SK-N-SH (cell line): ENCODE measurements at regions not wholly inside any gene's neighbourhood (a gene's known extent, or its start where the extent isn't known, plus 50 kb on each side); places are given as distances from the start of the nearest gene placed in this dataset.

ENCODE experiments used
- CTCF ChIA-PET: fragments of 300-600, 350-600 bp; formaldehyde crosslinking; extraction: SDS; loops from one replicate; lab custom pipeline; 2021; lab: Yijun Ruan, JAX
- POLR2A ChIA-PET: fragments of 350-600 bp; sonication (Branson Sonifier 250); formaldehyde crosslinking; extraction: SDS; loops from one replicate; lab custom pipeline; 2020; ENCODE audit warnings: antibody characterized with exemption, inconsistent platforms; lab: Yijun Ruan, JAX
- DNase-seq: peaks from one replicate; pipeline ENCODE4 v3.0.0; 2012
- H2AFZ ChIP-seq: fragments of 200-600 bp; sonication (generic); 2 replicates; pipeline ENCODE4 v1.8.1; 2016; ENCODE audit warnings: antibody characterized with exemption, mild to moderate bottlenecking, low read depth
- H3F3A ChIP-seq: fragments of 200-600 bp; sonication (generic); replicated peaks from 2 replicates; pipeline ENCODE3; 2016; ENCODE audit warnings: antibody characterized with exemption, mild to moderate bottlenecking; ENCODE audit not compliant: insufficient read depth
- H3K27ac ChIP-seq, 2 experiments: fragments of 200-500 bp in 1 of 2; fragments of 200-600 bp in 1 of 2; sonication (Bioruptor generic) in 1 of 2; sonication (generic), shearing (Covaris generic) in 1 of 2; 2 replicates each; pipeline versions ENCODE4 v1.5.1 to v1.6.1; 2014 to 2016; ENCODE audit warnings: low read depth in 2 of 2, inconsistent platforms in 1 of 2, low read length in 1 of 2, mild to moderate bottlenecking in 1 of 2, mixed read lengths in 1 of 2
- H3K27me3 ChIP-seq: fragments of 200-600 bp; sonication (generic), shearing (Covaris generic); 2 replicates; pipeline ENCODE4 v1.6.1; 2016; ENCODE audit warnings: mixed run types; ENCODE audit not compliant: insufficient read depth
- H3K36me3 ChIP-seq, 2 experiments: fragments of 200-500 bp in 1 of 2; fragments of 200-600 bp in 1 of 2; sonication (Bioruptor generic) in 1 of 2; sonication (generic) in 1 of 2; replicated peaks in 1 of 2; 2 replicates each; pipeline versions ENCODE3 to v1.5.1; 2014 to 2016; ENCODE audit warnings: low read length in 1 of 2, mild to moderate bottlenecking in 1 of 2; ENCODE audit not compliant: insufficient read depth in 2 of 2, control insufficient read depth in 1 of 2
- H3K4me1 ChIP-seq, 2 experiments: fragments of 200-500 bp in 1 of 2; fragments of 200-600 bp in 1 of 2; sonication (Bioruptor generic) in 1 of 2; sonication (generic), shearing (Covaris generic) in 1 of 2; 2 replicates each; pipeline versions ENCODE4 v1.5.1 to v1.6.1; 2014 to 2016; ENCODE audit warnings: low read depth in 1 of 2, low read length in 1 of 2, mixed run types in 1 of 2; ENCODE audit not compliant: insufficient read depth in 2 of 2, control insufficient read depth in 1 of 2
- H3K4me2 ChIP-seq: fragments of 200-600 bp; sonication (generic), shearing (Covaris generic); 2 replicates; pipeline ENCODE4 v1.6.1; 2017; ENCODE audit warnings: mixed run types
- H3K4me3 ChIP-seq, 2 experiments: fragments of 200-500 bp in 1 of 2; fragments of 200-600 bp in 1 of 2; sonication (Bioruptor generic) in 1 of 2; sonication (generic), shearing (Covaris generic) in 1 of 2; 2 replicates each; pipeline versions ENCODE4 v1.5.1 to v1.8.1; 2014 to 2016; ENCODE audit warnings: low read depth in 2 of 2, inconsistent platforms in 1 of 2, low read length in 1 of 2, mild to moderate bottlenecking in 1 of 2, mixed read lengths in 1 of 2, moderate library complexity in 1 of 2
- H3K79me2 ChIP-seq: fragments of 200-600 bp; sonication (generic); 2 replicates; pipeline ENCODE4 v1.8.1; 2017; ENCODE audit warnings: mild to moderate bottlenecking; ENCODE audit not compliant: insufficient read depth
- H3K9ac ChIP-seq: fragments of 200-600 bp; sonication (generic); 2 replicates; pipeline ENCODE4 v1.6.1; 2017; ENCODE audit warnings: mixed run types
- H3K9me2 ChIP-seq: fragments of 200-600 bp; sonication (generic); 2 replicates; pipeline ENCODE4 v1.6.1; 2017; ENCODE audit warnings: mixed run types
- H3K9me3 ChIP-seq: fragments of 200-600 bp; sonication (generic); 2 replicates; pipeline ENCODE4 v1.6.1; 2017; ENCODE audit warnings: mixed run types, mild to moderate bottlenecking, moderate library complexity
- H4K20me1 ChIP-seq: fragments of 200-600 bp; sonication (generic); 2 replicates; pipeline ENCODE4 v1.6.1; 2017; ENCODE audit warnings: mild to moderate bottlenecking, mixed run types; ENCODE audit not compliant: insufficient read depth
- ELF1 ChIP-seq: IDR thresholded peaks from 2 replicates; pipeline ENCODE4 v1.4.0; 2012
- EZH2phosphoT487 ChIP-seq: fragments of 200-600 bp; sonication (generic); IDR thresholded peaks from 2 replicates; pipeline ENCODE4 v1.6.1; 2017; ENCODE audit warnings: low read depth, mixed run types, mild to moderate bottlenecking, antibody characterized with exemption, moderate library complexity, borderline replicate concordance
- FOSL2 ChIP-seq: IDR thresholded peaks from 2 replicates; pipeline ENCODE4 v1.4.0; 2012; ENCODE audit warnings: low read depth, mild to moderate bottlenecking, moderate library complexity, borderline replicate concordance
- FOXM1 ChIP-seq: IDR thresholded peaks from 2 replicates; pipeline ENCODE4 v1.4.0; 2012; ENCODE audit warnings: low read depth, mild to moderate bottlenecking
- GABPA ChIP-seq: IDR thresholded peaks from 2 replicates; pipeline ENCODE4 v1.4.0; 2012; ENCODE audit warnings: low read depth, mild to moderate bottlenecking
- GATA2 ChIP-seq: sonication (generic); formaldehyde crosslinking; IDR thresholded peaks from 2 replicates; pipeline ENCODE4 v1.5.0; 2020; ENCODE audit warnings: mild to moderate bottlenecking, missing genetic modification reagents
- JUND ChIP-seq: IDR thresholded peaks from 2 replicates; pipeline ENCODE4 v1.4.0; 2012
- POLR2AphosphoS5 ChIP-seq: IDR thresholded peaks from 2 replicates; pipeline ENCODE4 v1.6.1; 2012; ENCODE audit warnings: low read depth, low read length
- RAD21 ChIP-seq: IDR thresholded peaks from 2 replicates; pipeline ENCODE4 v1.6.1; 2012; ENCODE audit warnings: mild to moderate bottlenecking, low read length
- RXRA ChIP-seq: IDR thresholded peaks from 2 replicates; pipeline ENCODE4 v1.4.0; 2012; ENCODE audit warnings: low read depth, mild to moderate bottlenecking, borderline replicate concordance
- TCF12 ChIP-seq: IDR thresholded peaks from 2 replicates; pipeline ENCODE4 v1.4.0; 2012
- YY1 ChIP-seq: IDR thresholded peaks from 2 replicates; pipeline ENCODE4 v1.4.0; 2012; ENCODE audit warnings: low read depth, mild to moderate bottlenecking
- WGBS: methylation state at CpG from one replicate; pipeline ENCODE4 v1.1.6; 2017; ENCODE audit warnings: low lambda C conversion rate; 5-methylcytosine and 5-hydroxymethylcytosine counted together
- TF ChIP-seq, protein P1 (sequence below): IDR thresholded peaks from 2 replicates; pipeline ENCODE4; 2012
- TF ChIP-seq, protein P2 (sequence below): fragments of 200-600 bp; sonication (generic); IDR thresholded peaks from 2 replicates; pipeline ENCODE4 v1.6.1; 2017; ENCODE audit warnings: antibody characterized with exemption, mild to moderate bottlenecking, moderate library complexity
- TF ChIP-seq, protein P3 (sequence below): fragments of 150-350 bp; IDR thresholded peaks from 2 replicates; pipeline ENCODE4 v1.6.1; 2016; ENCODE audit warnings: mild to moderate bottlenecking, low read depth, low read length
- TF ChIP-seq, protein P4 (sequence below): IDR thresholded peaks from 2 replicates; pipeline ENCODE4 v1.4.0; 2012; ENCODE audit warnings: low read depth, borderline replicate concordance
- TF ChIP-seq, protein P5 (sequence below): IDR thresholded peaks from 2 replicates; pipeline ENCODE4 v1.6.1; 2012; ENCODE audit warnings: mild to moderate bottlenecking, low read depth, low read length, moderate library complexity
- TF ChIP-seq, protein P6 (sequence below): fragments of 150-350 bp; IDR thresholded peaks from 2 replicates; pipeline ENCODE4 v1.6.1; 2017; ENCODE audit warnings: antibody characterized with exemption, low read length, low read depth, borderline replicate concordance

DNA sequence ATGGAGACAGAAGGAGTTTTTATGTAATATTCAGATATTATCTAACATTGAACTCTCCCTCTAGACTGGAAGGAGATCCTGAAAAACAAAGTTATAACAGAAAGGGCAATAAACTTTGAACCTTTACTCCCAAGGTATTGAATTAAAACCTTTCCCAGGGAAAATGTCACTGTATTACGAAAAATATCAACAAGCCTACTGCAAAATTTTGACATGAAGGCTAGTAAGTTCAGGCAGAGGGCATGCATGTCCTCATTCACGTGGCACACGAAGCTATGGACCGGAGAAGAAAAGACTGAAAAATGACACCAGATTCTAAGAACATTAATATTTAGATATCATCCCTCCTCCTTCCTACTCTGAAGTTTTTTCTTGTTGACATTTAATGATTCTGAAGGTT lies 638.8 kb downstream of the LRRC70 start:
- no peak for TF ChIP-seq JUND
- TF ChIP-seq, protein P1, sequence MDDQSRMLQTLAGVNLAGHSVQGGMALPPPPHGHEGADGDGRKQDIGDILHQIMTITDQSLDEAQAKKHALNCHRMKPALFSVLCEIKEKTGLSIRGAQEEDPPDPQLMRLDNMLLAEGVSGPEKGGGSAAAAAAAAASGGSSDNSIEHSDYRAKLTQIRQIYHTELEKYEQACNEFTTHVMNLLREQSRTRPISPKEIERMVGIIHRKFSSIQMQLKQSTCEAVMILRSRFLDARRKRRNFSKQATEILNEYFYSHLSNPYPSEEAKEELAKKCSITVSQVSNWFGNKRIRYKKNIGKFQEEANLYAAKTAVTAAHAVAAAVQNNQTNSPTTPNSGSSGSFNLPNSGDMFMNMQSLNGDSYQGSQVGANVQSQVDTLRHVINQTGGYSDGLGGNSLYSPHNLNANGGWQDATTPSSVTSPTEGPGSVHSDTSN = no peak
- TF ChIP-seq GATA2 (CRISPR knock-in tag) = no peak
- TF ChIP-seq, protein P2, sequence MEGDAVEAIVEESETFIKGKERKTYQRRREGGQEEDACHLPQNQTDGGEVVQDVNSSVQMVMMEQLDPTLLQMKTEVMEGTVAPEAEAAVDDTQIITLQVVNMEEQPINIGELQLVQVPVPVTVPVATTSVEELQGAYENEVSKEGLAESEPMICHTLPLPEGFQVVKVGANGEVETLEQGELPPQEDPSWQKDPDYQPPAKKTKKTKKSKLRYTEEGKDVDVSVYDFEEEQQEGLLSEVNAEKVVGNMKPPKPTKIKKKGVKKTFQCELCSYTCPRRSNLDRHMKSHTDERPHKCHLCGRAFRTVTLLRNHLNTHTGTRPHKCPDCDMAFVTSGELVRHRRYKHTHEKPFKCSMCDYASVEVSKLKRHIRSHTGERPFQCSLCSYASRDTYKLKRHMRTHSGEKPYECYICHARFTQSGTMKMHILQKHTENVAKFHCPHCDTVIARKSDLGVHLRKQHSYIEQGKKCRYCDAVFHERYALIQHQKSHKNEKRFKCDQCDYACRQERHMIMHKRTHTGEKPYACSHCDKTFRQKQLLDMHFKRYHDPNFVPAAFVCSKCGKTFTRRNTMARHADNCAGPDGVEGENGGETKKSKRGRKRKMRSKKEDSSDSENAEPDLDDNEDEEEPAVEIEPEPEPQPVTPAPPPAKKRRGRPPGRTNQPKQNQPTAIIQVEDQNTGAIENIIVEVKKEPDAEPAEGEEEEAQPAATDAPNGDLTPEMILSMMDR = no peak
- H3K4me3 ChIP-seq = no peak overlapping the region
- 26% methylated on average over 4 of the region's 4 CpGs for WGBS
- no peaks in the 10 kb centered on the region for H3K4me1 ChIP-seq
- no peaks in the 10 kb centered on the region for H3K9me2 ChIP-seq
- CTCF ChIA-PET = interaction anchor here (1.2 kb wide), 1 partner anchor 10 kb away, joined by 3 read pairs; no protein-coding TSS in a partner anchor
- H4K20me1 ChIP-seq = no peaks in the 10 kb centered on the region
- no peak overlapping the region for H3K9ac ChIP-seq
- no peaks in the 10 kb centered on the region for H3F3A ChIP-seq
- POLR2A ChIA-PET = no interaction called here
- no peaks in the 10 kb centered on the region for H3K9me3 ChIP-seq
- H2AFZ ChIP-seq = no peak overlapping the region
- H3K4me2 ChIP-seq = no peak overlapping the region
- no peaks in the 10 kb centered on the region for H3K36me3 ChIP-seq
- no peaks in the 10 kb centered on the region for H3K27me3 ChIP-seq
- no peaks in the 10 kb centered on the region for H3K79me2 ChIP-seq
- no peak overlapping the region for H3K27ac ChIP-seq
- no peak for DNase-seq

DNA sequence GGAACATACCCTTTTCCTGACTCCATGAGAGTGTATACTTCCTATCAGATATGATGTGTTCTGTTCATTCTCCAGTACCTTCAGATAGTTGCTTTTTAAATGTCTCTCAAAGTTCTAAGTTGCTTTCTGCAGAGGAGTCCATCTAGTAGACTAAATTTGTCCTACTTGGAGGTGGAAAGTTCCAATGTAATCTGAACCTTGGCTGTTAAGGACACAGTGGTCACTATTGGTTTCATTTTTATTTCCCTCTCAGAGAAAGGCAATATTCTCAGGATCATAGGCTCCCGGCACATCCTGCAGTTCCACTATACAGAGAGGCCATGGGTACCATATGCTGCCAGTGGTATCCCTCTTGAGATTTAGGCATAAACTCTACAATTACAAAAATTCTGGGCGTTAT lies 634.6 kb downstream of the LRRC70 start:
- H3K27me3 ChIP-seq = no peaks in the 10 kb centered on the region
- no peak overlapping the region for H3K4me3 ChIP-seq
- no peak for DNase-seq
- no peak overlapping the region for H2AFZ ChIP-seq
- H3K27ac ChIP-seq = no peak overlapping the region
- no peak overlapping the region for H3K4me2 ChIP-seq
- no peaks in the 10 kb centered on the region for H4K20me1 ChIP-seq
- no peaks in the 10 kb centered on the region for H3K9me2 ChIP-seq
- ChIA-PET CTCF (no interaction called here), POLR2A (no interaction called here)
- H3K79me2 ChIP-seq = no peaks in the 10 kb centered on the region
- no peaks in the 10 kb centered on the region for H3F3A ChIP-seq
- no peak overlapping the region for H3K9ac ChIP-seq
- no peaks in the 10 kb centered on the region for H3K9me3 ChIP-seq
- no peaks in the 10 kb centered on the region for H3K4me1 ChIP-seq
- 51% methylated on average over 2 of the region's 2 CpGs for WGBS
- H3K36me3 ChIP-seq = no peaks in the 10 kb centered on the region
- TF ChIP-seq, protein P3, sequence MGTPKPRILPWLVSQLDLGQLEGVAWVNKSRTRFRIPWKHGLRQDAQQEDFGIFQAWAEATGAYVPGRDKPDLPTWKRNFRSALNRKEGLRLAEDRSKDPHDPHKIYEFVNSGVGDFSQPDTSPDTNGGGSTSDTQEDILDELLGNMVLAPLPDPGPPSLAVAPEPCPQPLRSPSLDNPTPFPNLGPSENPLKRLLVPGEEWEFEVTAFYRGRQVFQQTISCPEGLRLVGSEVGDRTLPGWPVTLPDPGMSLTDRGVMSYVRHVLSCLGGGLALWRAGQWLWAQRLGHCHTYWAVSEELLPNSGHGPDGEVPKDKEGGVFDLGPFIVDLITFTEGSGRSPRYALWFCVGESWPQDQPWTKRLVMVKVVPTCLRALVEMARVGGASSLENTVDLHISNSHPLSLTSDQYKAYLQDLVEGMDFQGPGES = no peak
- no peak for TF ChIP-seq GATA2 (CRISPR knock-in tag)
- no peak for TF ChIP-seq RXRA
- no peak for TF ChIP-seq EZH2phosphoT487
- TF ChIP-seq ELF1 = no peak
- no peak for TF ChIP-seq POLR2AphosphoS5
- TF ChIP-seq, protein P4, sequence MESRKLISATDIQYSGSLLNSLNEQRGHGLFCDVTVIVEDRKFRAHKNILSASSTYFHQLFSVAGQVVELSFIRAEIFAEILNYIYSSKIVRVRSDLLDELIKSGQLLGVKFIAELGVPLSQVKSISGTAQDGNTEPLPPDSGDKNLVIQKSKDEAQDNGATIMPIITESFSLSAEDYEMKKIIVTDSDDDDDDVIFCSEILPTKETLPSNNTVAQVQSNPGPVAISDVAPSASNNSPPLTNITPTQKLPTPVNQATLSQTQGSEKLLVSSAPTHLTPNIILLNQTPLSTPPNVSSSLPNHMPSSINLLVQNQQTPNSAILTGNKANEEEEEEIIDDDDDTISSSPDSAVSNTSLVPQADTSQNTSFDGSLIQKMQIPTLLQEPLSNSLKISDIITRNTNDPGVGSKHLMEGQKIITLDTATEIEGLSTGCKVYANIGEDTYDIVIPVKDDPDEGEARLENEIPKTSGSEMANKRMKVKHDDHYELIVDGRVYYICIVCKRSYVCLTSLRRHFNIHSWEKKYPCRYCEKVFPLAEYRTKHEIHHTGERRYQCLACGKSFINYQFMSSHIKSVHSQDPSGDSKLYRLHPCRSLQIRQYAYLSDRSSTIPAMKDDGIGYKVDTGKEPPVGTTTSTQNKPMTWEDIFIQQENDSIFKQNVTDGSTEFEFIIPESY = no peak
- TF ChIP-seq RAD21 = no peak
- no peak for TF ChIP-seq FOSL2
- TF ChIP-seq, protein P5, sequence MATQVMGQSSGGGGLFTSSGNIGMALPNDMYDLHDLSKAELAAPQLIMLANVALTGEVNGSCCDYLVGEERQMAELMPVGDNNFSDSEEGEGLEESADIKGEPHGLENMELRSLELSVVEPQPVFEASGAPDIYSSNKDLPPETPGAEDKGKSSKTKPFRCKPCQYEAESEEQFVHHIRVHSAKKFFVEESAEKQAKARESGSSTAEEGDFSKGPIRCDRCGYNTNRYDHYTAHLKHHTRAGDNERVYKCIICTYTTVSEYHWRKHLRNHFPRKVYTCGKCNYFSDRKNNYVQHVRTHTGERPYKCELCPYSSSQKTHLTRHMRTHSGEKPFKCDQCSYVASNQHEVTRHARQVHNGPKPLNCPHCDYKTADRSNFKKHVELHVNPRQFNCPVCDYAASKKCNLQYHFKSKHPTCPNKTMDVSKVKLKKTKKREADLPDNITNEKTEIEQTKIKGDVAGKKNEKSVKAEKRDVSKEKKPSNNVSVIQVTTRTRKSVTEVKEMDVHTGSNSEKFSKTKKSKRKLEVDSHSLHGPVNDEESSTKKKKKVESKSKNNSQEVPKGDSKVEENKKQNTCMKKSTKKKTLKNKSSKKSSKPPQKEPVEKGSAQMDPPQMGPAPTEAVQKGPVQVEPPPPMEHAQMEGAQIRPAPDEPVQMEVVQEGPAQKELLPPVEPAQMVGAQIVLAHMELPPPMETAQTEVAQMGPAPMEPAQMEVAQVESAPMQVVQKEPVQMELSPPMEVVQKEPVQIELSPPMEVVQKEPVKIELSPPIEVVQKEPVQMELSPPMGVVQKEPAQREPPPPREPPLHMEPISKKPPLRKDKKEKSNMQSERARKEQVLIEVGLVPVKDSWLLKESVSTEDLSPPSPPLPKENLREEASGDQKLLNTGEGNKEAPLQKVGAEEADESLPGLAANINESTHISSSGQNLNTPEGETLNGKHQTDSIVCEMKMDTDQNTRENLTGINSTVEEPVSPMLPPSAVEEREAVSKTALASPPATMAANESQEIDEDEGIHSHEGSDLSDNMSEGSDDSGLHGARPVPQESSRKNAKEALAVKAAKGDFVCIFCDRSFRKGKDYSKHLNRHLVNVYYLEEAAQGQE = no peak
- TF ChIP-seq, protein P6, sequence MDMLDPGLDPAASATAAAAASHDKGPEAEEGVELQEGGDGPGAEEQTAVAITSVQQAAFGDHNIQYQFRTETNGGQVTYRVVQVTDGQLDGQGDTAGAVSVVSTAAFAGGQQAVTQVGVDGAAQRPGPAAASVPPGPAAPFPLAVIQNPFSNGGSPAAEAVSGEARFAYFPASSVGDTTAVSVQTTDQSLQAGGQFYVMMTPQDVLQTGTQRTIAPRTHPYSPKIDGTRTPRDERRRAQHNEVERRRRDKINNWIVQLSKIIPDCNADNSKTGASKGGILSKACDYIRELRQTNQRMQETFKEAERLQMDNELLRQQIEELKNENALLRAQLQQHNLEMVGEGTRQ = no peak
- TF ChIP-seq FOXM1 = no peak
- no peak for TF ChIP-seq TCF12
- no peak for TF ChIP-seq GABPA
- TF ChIP-seq YY1 = no peak
